ENCODE measurements at regions not wholly inside any gene's neighbourhood (a gene's known extent, or its start where the extent isn't known, plus 50 kb on each side); places are given as distances from the start of the nearest gene placed in this dataset.
"Not testable (repeated sequence)": the region's sequence is repeated elsewhere in the genome, so short reads cannot be mapped to it uniquely, and the experiment has no call there.

GRCh38 chr19:20315543-20315942 lies 148.5 kb downstream of the ZNF486 start:
- Mint-ChIP-seq H3K27ac (no peak overlapping the region), H3K27me3 (ENCODE audit: low read depth) (no peaks in the 10 kb centered on the region), H3K4me1 (ENCODE audit: low read depth) (no peaks in the 10 kb centered on the region), H3K9me3 (peaks cover 37% of the 10 kb centered on the region), H3K36me3 (ENCODE audit: low read depth) (no peaks in the 10 kb centered on the region), H3K4me3 (ENCODE audit: low read depth) (no peak overlapping the region)
- no peak for DNase-seq (ENCODE audit: low spot score)
- intact Hi-C loops (cut with micrococcal nuclease) = no loop called here

GRCh38 chr19:20313894-20314293 lies 146.9 kb downstream of the ZNF486 start:
- Mint-ChIP-seq H3K4me1 (ENCODE audit: low read depth) (no peaks in the 10 kb centered on the region), H3K27me3 (ENCODE audit: low read depth) (no peaks in the 10 kb centered on the region), H3K9me3 (peaks cover 34% of the 10 kb centered on the region), H3K36me3 (ENCODE audit: low read depth) (no peaks in the 10 kb centered on the region), H3K27ac (no peak overlapping the region), H3K4me3 (ENCODE audit: low read depth) (no peak overlapping the region)
- DNase-seq (ENCODE audit: low spot score) = no peak
- intact Hi-C loops (cut with micrococcal nuclease) = no loop called here

- H3K4me1 Mint-ChIP-seq (ENCODE audit: low read depth) = no peaks in the 10 kb centered on the region
- no peak for DNase-seq (ENCODE audit: low spot score)
- no peak overlapping the region for H3K27ac Mint-ChIP-seq
Measured at GRCh38 chr19:20307127-20307526, 140.1 kb downstream of the ZNF486 start.

GRCh38 chr19:20296314-20296713 lies 129.3 kb downstream of the ZNF486 start:
- H3K4me1 Mint-ChIP-seq (ENCODE audit: low read depth); intact Hi-C loops (cut with micrococcal nuclease): not testable (repeated sequence)

More at GRCh38 chr19:20307127-20307526, 140.1 kb downstream of the ZNF486 start:
- Mint-ChIP-seq H3K36me3 (ENCODE audit: low read depth) (no peaks in the 10 kb centered on the region), H3K27me3 (ENCODE audit: low read depth) (no peaks in the 10 kb centered on the region), H3K4me3 (ENCODE audit: low read depth) (no peak overlapping the region), H3K9me3 (peaks cover 46% of the 10 kb centered on the region)
- intact Hi-C loops (cut with micrococcal nuclease) = no loop called here

GRCh38 chr19:20294181-20294580 lies 127.2 kb downstream of the ZNF486 start:
- Mint-ChIP-seq H3K4me1 (ENCODE audit: low read depth) (no peaks in the 10 kb centered on the region), H3K27me3 (ENCODE audit: low read depth) (no peaks in the 10 kb centered on the region), H3K9me3 (peaks cover 26% of the 10 kb centered on the region), H3K4me3 (ENCODE audit: low read depth) (no peak overlapping the region), H3K36me3 (ENCODE audit: low read depth) (no peaks in the 10 kb centered on the region), H3K27ac (no peak overlapping the region)
- intact Hi-C loops (cut with micrococcal nuclease) = no loop called here
- no peak for DNase-seq (ENCODE audit: low spot score)

More at GRCh38 chr19:20296314-20296713, 129.3 kb downstream of the ZNF486 start:
- H3K27me3 Mint-ChIP-seq (ENCODE audit: low read depth); H3K4me3 Mint-ChIP-seq (ENCODE audit: low read depth); H3K27ac Mint-ChIP-seq; DNase-seq (ENCODE audit: low spot score); H3K36me3 Mint-ChIP-seq (ENCODE audit: low read depth): not testable (repeated sequence)
- peaks cover 41% of the 10 kb centered on the region for H3K9me3 Mint-ChIP-seq

GRCh38 chr19:20292520-20292919 lies 125.5 kb downstream of the ZNF486 start:
- H3K4me3 Mint-ChIP-seq (ENCODE audit: low read depth); H3K27ac Mint-ChIP-seq; intact Hi-C loops (cut with micrococcal nuclease); H3K36me3 Mint-ChIP-seq (ENCODE audit: low read depth); H3K4me1 Mint-ChIP-seq (ENCODE audit: low read depth); H3K27me3 Mint-ChIP-seq (ENCODE audit: low read depth); DNase-seq (ENCODE audit: low spot score): not testable (repeated sequence)
- H3K9me3 Mint-ChIP-seq = peaks cover 29% of the 10 kb centered on the region

- Mint-ChIP-seq H3K4me3 (ENCODE audit: low read depth) (no peak overlapping the region), H3K36me3 (ENCODE audit: low read depth) (no peaks in the 10 kb centered on the region), H3K27me3 (ENCODE audit: low read depth) (no peaks in the 10 kb centered on the region), H3K4me1 (ENCODE audit: low read depth) (no peaks in the 10 kb centered on the region), H3K27ac (no peak overlapping the region), H3K9me3 (peaks cover 42% of the 10 kb centered on the region)
- DNase-seq (ENCODE audit: low spot score) = no peak
- intact Hi-C loops (cut with micrococcal nuclease) = no loop called here
Measured at GRCh38 chr19:20289186-20289585, 122.2 kb downstream of the ZNF486 start.

- Mint-ChIP-seq H3K27me3 (ENCODE audit: low read depth) (no peaks in the 10 kb centered on the region), H3K4me1 (ENCODE audit: low read depth) (no peaks in the 10 kb centered on the region), H3K4me3 (ENCODE audit: low read depth) (no peak overlapping the region), H3K9me3 (peaks cover 55% of the 10 kb centered on the region), H3K27ac (no peak overlapping the region), H3K36me3 (ENCODE audit: low read depth) (no peaks in the 10 kb centered on the region)
- no peak for DNase-seq (ENCODE audit: low spot score)
- intact Hi-C loops (cut with micrococcal nuclease) = no loop called here
Measured at GRCh38 chr19:20287070-20287469, 120.1 kb downstream of the ZNF486 start.

- H3K27me3 Mint-ChIP-seq (ENCODE audit: low read depth); H3K4me3 Mint-ChIP-seq (ENCODE audit: low read depth); intact Hi-C loops (cut with micrococcal nuclease); H3K27ac Mint-ChIP-seq; H3K4me1 Mint-ChIP-seq (ENCODE audit: low read depth); DNase-seq (ENCODE audit: low spot score); H3K36me3 Mint-ChIP-seq (ENCODE audit: low read depth): not testable (repeated sequence)
- H3K9me3 Mint-ChIP-seq = peaks cover 63% of the 10 kb centered on the region
Measured at GRCh38 chr19:20285876-20286275, 118.9 kb downstream of the ZNF486 start.

GRCh38 chr19:20279516-20279915 lies 112.5 kb downstream of the ZNF486 start:
- no peak for DNase-seq (ENCODE audit: low spot score)
- Mint-ChIP-seq H3K27ac (no peak overlapping the region), H3K4me1 (ENCODE audit: low read depth) (no peaks in the 10 kb centered on the region), H3K4me3 (ENCODE audit: low read depth) (no peak overlapping the region), H3K36me3 (ENCODE audit: low read depth) (no peaks in the 10 kb centered on the region), H3K9me3 (peaks cover 74% of the 10 kb centered on the region), H3K27me3 (ENCODE audit: low read depth) (no peaks in the 10 kb centered on the region)
- intact Hi-C loops (cut with micrococcal nuclease) = no loop called here

GRCh38 chr19:20278342-20278741 lies 111.3 kb downstream of the ZNF486 start:
- intact Hi-C loops (cut with micrococcal nuclease) = no loop called here
- H3K27me3 Mint-ChIP-seq (ENCODE audit: low read depth) = no peaks in the 10 kb centered on the region
- no peak for DNase-seq (ENCODE audit: low spot score)
- H3K4me3 Mint-ChIP-seq (ENCODE audit: low read depth) = no peak overlapping the region
- no peaks in the 10 kb centered on the region for H3K36me3 Mint-ChIP-seq (ENCODE audit: low read depth)
- peaks cover 75% of the 10 kb centered on the region for H3K9me3 Mint-ChIP-seq
- H3K27ac Mint-ChIP-seq = no peak overlapping the region
- no peaks in the 10 kb centered on the region for H3K4me1 Mint-ChIP-seq (ENCODE audit: low read depth)

GRCh38 chr19:20276732-20277082 lies 109.7 kb downstream of the ZNF486 start:
- H3K36me3 Mint-ChIP-seq (ENCODE audit: low read depth); H3K4me3 Mint-ChIP-seq (ENCODE audit: low read depth); intact Hi-C loops (cut with micrococcal nuclease); H3K27ac Mint-ChIP-seq; H3K27me3 Mint-ChIP-seq (ENCODE audit: low read depth); H3K4me1 Mint-ChIP-seq (ENCODE audit: low read depth); DNase-seq (ENCODE audit: low spot score): not testable (repeated sequence)
- peaks cover 70% of the 10 kb centered on the region for H3K9me3 Mint-ChIP-seq

GRCh38 chr19:20276011-20276731 lies 109.2 kb downstream of the ZNF486 start:
- H3K36me3 Mint-ChIP-seq (ENCODE audit: low read depth) = no peaks in the 10 kb centered on the region
- intact Hi-C loops (cut with micrococcal nuclease) = no loop called here
- no peak for DNase-seq (ENCODE audit: low spot score)
- peaks cover 65% of the 10 kb centered on the region for H3K9me3 Mint-ChIP-seq
- H3K27ac Mint-ChIP-seq = no peak overlapping the region
- H3K4me3 Mint-ChIP-seq (ENCODE audit: low read depth) = no peak overlapping the region
- no peaks in the 10 kb centered on the region for H3K4me1 Mint-ChIP-seq (ENCODE audit: low read depth)
- no peaks in the 10 kb centered on the region for H3K27me3 Mint-ChIP-seq (ENCODE audit: low read depth)
